Sigmoid colon (tissue), 4 donors: ENCODE measurements at regions not wholly inside any gene's neighbourhood (a gene's known extent, or its start where the extent isn't known, plus 50 kb on each side); places are given as distances from the start of the nearest gene placed in this dataset.

Experiments used
- CTCF ChIP-seq, 4 experiments: fragments of 450-650 bp in 3 of 4; fragments of 200-600 bp in 1 of 4; IDR thresholded peaks; one replicate each; pipeline ENCODE4 v1.5.1; 2016 to 2019; ENCODE audit warnings: antibody characterized with exemption in 4 of 4, mild to moderate bottlenecking in 3 of 4, moderate library complexity in 2 of 4
- EP300 ChIP-seq, 4 donors: sonication (generic); formaldehyde crosslinking; IDR thresholded peaks; one replicate each; pipeline ENCODE4 v1.6.1; 2017; ENCODE audit warnings: antibody characterized with exemption in 4 of 4
- POLR2A ChIP-seq, 2 donors: fragments of 450-650 bp; IDR thresholded peaks; one replicate each; pipeline ENCODE4 v1.6.1; 2016; ENCODE audit warnings: antibody characterized with exemption in 2 of 2, mild to moderate bottlenecking in 2 of 2, moderate library complexity in 2 of 2
- POLR2AphosphoS5 ChIP-seq, 4 donors: sonication (generic); formaldehyde crosslinking; IDR thresholded peaks; one replicate each; pipeline ENCODE4 v1.6.1; 2017; ENCODE audit warnings: antibody characterized with exemption in 4 of 4

- TF ChIP-seq POLR2A (IDR thresholded peaks at IDR 0.05) (no peak), CTCF (IDR thresholded peaks at IDR 0.05) (no peak), POLR2AphosphoS5 (IDR thresholded peaks at IDR 0.05) (no peak), EP300 (IDR thresholded peaks at IDR 0.05) (no peak)
These were observed 535.2 kb downstream of the ARAP2 start for GRCh38 chr4:35709080-35709479.
